ENCODE measurements at regions not wholly inside any gene's neighbourhood (a gene's known extent, or its start where the extent isn't known, plus 50 kb on each side); places are given as distances from the start of the nearest gene placed in this dataset.

DNA sequence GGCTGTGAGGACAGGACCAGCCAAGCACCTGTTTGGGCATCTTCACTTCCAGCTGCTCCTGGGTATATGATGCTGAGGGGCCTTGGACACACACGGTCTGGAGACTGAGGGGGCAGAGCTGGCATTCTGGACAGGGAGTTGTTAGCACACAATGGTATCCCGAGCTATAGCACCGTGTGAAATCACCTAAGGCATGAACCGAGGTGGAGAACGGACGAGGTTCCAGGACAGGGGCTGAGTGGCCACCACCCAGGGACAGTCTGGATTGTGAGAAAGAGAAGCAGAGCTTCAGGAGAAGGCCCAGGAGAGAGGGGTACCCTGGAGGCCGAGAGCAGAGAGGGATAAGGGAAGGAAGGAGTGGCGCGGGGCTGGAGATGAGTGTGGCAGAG is 571.8 kb downstream of the TCERG1L start:
- H3K27me3 ChIP-seq, result no peaks in the 10 kb centered on the region
- DNase-seq, result no peak
- no peak overlapping the region for H3K27ac ChIP-seq
- H3K9me3 ChIP-seq, result no peaks in the 10 kb centered on the region
- TF ChIP-seq, protein P1, sequence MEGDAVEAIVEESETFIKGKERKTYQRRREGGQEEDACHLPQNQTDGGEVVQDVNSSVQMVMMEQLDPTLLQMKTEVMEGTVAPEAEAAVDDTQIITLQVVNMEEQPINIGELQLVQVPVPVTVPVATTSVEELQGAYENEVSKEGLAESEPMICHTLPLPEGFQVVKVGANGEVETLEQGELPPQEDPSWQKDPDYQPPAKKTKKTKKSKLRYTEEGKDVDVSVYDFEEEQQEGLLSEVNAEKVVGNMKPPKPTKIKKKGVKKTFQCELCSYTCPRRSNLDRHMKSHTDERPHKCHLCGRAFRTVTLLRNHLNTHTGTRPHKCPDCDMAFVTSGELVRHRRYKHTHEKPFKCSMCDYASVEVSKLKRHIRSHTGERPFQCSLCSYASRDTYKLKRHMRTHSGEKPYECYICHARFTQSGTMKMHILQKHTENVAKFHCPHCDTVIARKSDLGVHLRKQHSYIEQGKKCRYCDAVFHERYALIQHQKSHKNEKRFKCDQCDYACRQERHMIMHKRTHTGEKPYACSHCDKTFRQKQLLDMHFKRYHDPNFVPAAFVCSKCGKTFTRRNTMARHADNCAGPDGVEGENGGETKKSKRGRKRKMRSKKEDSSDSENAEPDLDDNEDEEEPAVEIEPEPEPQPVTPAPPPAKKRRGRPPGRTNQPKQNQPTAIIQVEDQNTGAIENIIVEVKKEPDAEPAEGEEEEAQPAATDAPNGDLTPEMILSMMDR (IDR thresholded peaks at IDR 0.05), result no peak
- no peak for TF ChIP-seq POLR2A (IDR thresholded peaks at IDR 0.05)
- H3K4me1 ChIP-seq, result no peaks in the 10 kb centered on the region
- no peak overlapping the region for H3K4me3 ChIP-seq
- intact Hi-C loops (cut with DNase I; ENCODE audit: low total_unique reads), result no loop called here
- no peaks in the 10 kb centered on the region for H3K36me3 ChIP-seq

DNA sequence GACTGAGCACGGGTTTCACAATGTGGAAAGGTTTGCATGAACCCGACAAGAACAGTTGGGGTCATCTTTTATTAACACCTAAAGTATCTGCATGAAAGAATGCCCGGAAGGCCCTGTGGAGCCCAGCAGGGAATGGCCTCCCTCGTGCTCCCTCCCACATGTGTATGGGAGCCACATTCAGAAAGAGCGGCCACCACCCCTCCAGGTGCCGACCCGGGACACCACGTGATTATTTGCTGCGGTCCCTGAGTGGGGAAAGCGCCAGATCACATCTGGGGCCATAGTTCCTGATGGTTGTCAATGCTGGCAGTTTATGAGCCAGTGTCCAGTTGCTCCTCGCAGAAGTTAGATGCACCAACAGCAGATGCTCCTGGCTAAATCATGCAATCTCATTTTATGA is 571.4 kb downstream of the TCERG1L start:
- intact Hi-C loops (cut with DNase I; ENCODE audit: low total_unique reads), result no loop called here
- H3K9me3 ChIP-seq, result no peaks in the 10 kb centered on the region
- no peak overlapping the region for H3K4me3 ChIP-seq
- H3K36me3 ChIP-seq, result no peaks in the 10 kb centered on the region
- no peak overlapping the region for H3K27ac ChIP-seq
- DNase-seq, result no peak
- no peak for TF ChIP-seq POLR2A (IDR thresholded peaks at IDR 0.05)
- TF ChIP-seq, protein P1 (IDR thresholded peaks at IDR 0.05), result no peak
- H3K4me1 ChIP-seq, result no peaks in the 10 kb centered on the region
- no peaks in the 10 kb centered on the region for H3K27me3 ChIP-seq

DNA sequence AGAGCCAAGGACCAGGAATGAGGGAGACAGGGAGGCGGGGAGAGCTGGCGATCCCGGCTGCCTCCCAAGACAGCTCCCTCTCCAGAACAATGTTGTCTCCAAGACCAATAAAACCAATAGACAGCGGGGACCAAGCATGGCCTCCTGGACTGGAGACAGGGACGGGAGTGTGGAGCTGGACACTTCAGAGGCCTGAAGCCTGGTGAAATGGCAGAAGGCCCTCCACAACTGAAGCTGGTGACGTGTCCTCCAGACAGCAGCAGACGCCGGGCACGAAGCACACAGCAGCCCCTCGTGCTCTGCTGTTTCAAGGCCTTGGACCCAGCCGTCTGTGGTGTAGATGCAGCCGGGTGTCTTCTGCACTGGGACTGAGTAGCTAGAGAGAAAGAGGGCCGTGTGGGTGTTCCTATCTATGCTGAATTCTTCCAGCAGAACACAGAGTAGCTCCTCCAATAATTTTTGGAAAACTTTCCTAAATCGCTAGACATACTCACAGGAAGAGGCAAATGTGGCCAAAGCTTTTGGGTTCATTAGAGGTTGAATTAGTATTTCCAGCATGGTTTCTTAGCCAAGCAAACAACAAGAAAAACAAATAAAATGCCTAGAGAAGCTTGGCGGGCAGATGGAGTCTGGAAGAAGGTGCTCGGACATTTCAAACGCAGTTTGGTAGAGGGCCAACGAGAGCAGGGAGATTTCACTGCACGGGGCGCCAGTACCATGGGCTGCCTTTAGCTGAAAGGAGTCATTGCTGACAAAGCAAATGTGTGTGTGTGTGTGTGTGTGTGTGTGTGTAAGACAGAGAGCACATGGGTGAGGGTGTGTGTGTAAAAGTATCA is 570.4 kb downstream of the TCERG1L start:
- H3K27ac ChIP-seq, result no peak overlapping the region

DNA sequence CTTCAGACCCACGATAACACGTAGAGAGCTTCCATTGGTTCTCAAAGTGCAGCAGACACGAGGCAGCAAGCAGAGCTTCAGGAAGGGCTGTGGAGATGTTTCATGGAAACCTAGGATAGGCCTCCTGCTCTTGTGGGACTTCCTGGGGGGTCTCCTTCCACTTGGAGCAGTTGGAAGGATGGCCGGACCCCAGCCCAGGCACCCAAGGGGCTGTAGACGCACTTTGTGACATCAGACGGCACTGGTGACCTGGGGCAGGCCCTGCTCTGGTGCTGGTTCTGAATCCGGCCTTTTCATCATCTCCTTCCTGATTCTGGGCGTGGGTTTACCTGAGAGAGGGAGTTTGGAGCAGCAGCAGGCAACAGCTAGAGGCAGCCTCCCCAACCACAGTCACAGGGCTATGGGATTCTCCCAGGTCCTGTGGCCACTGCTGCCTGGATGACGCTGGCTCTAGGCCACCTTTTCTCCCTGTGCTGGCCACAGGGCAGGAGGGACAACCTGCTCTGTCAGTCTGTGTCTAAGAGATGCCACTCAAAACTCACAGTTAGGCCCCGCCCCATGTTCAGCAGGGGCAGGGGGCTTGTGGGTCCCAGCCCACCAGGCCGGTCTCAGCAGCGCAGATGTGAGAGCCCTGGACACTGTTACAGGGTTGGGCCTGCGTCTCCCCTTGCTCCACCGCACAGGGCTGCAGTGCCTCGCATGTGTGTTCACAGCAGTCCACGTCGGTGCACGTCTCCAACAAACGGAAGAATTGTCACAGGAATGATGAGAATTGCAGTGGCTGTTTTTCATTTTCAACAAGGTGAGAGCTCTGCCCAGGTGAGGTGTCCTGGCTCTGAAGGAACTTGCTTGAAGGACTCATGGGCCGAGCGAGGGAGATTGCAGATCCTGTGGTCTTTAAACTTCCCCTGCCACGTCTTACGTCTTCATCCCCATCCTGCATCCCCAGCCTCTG is 569.3 kb downstream of the TCERG1L start:
- intact Hi-C loops (cut with DNase I; ENCODE audit: low total_unique reads), result no loop called here
- no peaks in the 10 kb centered on the region for H3K9me3 ChIP-seq
- no peak for DNase-seq
- no peaks in the 10 kb centered on the region for H3K4me1 ChIP-seq
- no peak overlapping the region for H3K4me3 ChIP-seq
- no peaks in the 10 kb centered on the region for H3K27me3 ChIP-seq
- TF ChIP-seq POLR2A (IDR thresholded peaks at IDR 0.05), result no peak
- TF ChIP-seq, protein P1 (IDR thresholded peaks at IDR 0.05), result no peak
- H3K27ac ChIP-seq, result no peak overlapping the region
- H3K36me3 ChIP-seq, result no peaks in the 10 kb centered on the region

More for the DNA sequence above, 570.4 kb downstream of the TCERG1L start:
- Histone ChIP-seq H3K4me3 (no peak overlapping the region), H3K27me3 (no peaks in the 10 kb centered on the region), H3K36me3 (no peaks in the 10 kb centered on the region), H3K9me3 (no peaks in the 10 kb centered on the region), H3K4me1 (no peaks in the 10 kb centered on the region)
- no peak for DNase-seq
- no peak for TF ChIP-seq POLR2A (IDR thresholded peaks at IDR 0.05)
- TF ChIP-seq, protein P1 (IDR thresholded peaks at IDR 0.05), result no peak
- intact Hi-C loops (cut with DNase I; ENCODE audit: low total_unique reads), result no loop called here
